Inferior parietal cortex (tissue), 1 donor: ENCODE measurements at regions not wholly inside any gene's neighbourhood (a gene's known extent, or its start where the extent isn't known, plus 50 kb on each side); places are given as distances from the start of the nearest gene placed in this dataset.

Experiments used
- DNase-seq: peaks from one replicate; pipeline ENCODE4 v3.0.0-alpha.2; 2016; ENCODE audit errors: extremely low spot score

DNA sequence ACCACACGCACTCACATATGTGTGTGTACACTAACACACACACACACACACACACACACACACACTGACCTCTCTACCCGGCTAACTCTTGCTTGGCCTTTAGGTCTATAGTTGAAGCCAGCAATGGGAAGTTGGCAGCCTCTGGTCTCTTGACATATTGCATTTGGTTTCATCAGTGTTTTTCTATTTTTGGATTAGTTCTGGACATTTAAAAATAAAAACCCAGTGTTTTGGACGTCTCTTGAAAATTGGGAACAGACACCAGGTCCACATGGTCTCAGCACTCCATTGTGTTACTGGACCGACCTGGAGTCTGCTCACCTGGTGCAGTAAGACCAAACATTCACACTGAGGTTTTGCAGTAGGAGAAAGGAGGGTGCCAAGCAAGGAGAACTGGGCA lies 50.4 kb upstream of the AFF3 start:
- DNase-seq = no peak

DNA sequence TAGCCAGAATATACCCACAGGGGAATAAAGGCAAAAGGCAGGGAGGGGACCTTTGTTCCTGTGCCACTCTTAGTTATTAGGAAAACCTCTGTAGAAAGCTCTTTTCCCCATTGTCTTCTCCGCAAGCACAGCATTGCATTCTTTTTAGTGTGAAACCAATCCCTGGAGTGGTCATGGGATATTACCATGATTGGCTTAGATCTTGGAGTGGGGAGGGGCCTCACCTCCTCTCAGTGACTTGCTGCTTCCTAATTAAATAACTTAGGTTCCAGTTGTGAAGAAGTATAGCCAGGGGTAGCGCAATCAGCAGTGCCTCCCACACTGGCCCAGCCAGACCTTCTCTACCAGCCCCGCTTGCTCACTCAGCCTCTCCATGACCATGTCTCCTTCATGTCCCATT lies 49.9 kb upstream of the AFF3 start:
- no peak for DNase-seq
